AG04449 (cell line): ENCODE measurements at regions not wholly inside any gene's neighbourhood (a gene's known extent, or its start where the extent isn't known, plus 50 kb on each side); places are given as distances from the start of the nearest gene placed in this dataset.

ENCODE experiments used
- CTCF ChIA-PET: fragments of 350-600 bp; formaldehyde crosslinking; extraction: SDS; loops from one replicate; lab custom pipeline; 2021; ENCODE audit warnings: antibody characterized with exemption; lab: Yijun Ruan, JAX
- POLR2A ChIA-PET: fragments of 400-600, 350-600 bp; formaldehyde crosslinking; extraction: SDS; loops from one replicate; lab custom pipeline; 2020; ENCODE audit warnings: antibody characterized with exemption, inconsistent platforms; lab: Yijun Ruan, JAX
- DNase-seq: peaks from one replicate; pipeline ENCODE4 v3.0.0-alpha.2; 2010; ENCODE audit warnings: low read depth, low spot score
- H3K4me3 ChIP-seq: 2 replicates; pipeline ENCODE4 v1.5.1; 2011; ENCODE audit warnings: low read depth, mild to moderate bottlenecking, control low read depth, low read length
- TF ChIP-seq, protein P1 (sequence below): IDR thresholded peaks from one replicate; pipeline ENCODE4 v1.5.1; 2011; ENCODE audit warnings: mild to moderate bottlenecking, moderate library complexity, low read length, control low read depth, inconsistent platforms; ENCODE audit not compliant: insufficient read depth; ENCODE audit errors: missing control alignments

DNA sequence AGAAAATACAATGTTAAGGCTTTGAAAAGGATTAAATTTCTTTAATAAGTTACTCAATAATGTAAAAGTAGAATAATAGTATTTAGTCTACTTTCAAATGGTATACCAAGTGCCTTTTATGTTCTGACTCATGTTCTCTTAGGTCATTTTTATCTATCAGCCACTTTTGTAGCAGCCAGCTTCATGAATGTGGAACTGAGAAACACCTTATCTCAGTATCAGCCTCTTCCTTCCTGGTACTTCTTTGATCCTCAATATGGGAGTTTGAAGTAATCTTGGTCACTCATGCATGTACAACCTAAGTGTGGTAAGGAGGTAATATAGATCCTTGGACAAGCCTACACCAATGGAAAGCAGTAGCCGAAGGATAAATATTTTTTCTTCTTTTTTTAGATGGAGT is 180.4 kb upstream of the NRXN1 start:
- ChIA-PET CTCF (no interaction called here), POLR2A (no interaction called here)

DNA sequence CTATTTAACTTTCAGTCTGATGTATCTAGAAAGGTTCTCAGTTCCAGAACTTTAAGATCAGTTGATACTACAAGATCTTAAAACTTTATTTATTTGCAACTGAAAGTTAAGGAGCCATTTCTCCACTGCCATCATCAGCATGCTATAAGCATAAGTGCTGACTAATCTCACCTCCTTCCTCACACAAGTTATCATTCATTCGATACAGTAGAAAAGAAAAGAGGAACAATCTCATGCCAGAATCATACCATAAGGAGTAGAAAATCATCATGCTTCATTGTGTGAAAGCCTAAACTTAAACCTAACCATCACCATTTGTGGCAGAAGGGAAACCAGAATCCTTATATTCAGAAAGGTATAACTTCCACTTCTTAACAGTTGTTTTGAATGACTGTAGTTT is 176.6 kb upstream of the NRXN1 start:
- POLR2A ChIA-PET: no interaction called here
- no peak for DNase-seq
- no peak overlapping the region for H3K4me3 ChIP-seq
- TF ChIP-seq, protein P1, sequence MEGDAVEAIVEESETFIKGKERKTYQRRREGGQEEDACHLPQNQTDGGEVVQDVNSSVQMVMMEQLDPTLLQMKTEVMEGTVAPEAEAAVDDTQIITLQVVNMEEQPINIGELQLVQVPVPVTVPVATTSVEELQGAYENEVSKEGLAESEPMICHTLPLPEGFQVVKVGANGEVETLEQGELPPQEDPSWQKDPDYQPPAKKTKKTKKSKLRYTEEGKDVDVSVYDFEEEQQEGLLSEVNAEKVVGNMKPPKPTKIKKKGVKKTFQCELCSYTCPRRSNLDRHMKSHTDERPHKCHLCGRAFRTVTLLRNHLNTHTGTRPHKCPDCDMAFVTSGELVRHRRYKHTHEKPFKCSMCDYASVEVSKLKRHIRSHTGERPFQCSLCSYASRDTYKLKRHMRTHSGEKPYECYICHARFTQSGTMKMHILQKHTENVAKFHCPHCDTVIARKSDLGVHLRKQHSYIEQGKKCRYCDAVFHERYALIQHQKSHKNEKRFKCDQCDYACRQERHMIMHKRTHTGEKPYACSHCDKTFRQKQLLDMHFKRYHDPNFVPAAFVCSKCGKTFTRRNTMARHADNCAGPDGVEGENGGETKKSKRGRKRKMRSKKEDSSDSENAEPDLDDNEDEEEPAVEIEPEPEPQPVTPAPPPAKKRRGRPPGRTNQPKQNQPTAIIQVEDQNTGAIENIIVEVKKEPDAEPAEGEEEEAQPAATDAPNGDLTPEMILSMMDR: no peak
- CTCF ChIA-PET: no interaction called here

More for the DNA sequence above, 180.4 kb upstream of the NRXN1 start:
- TF ChIP-seq, protein P1: no peak
- no peak for DNase-seq
- no peak overlapping the region for H3K4me3 ChIP-seq

DNA sequence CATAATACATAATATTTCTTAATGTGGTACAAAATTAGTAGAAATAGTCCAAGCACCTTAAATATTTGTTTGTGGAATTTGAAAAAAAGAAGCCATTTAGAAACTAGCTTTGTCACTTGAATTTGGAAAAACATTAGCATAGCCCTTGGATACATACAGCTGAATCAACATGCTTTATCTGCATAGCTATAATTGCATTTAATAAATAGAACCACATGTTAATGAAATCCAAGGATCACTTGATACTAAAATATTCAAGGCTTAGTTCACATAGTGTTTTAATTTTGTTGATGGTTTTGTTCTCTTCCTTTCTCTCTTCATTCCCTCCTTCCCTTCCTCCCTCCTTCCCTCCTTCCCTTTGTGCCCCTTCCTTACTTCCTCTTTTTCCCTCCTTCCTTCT is 169.4 kb upstream of the NRXN1 start:
- CTCF ChIA-PET: no interaction called here
- no peak overlapping the region for H3K4me3 ChIP-seq
- TF ChIP-seq, protein P1: no peak
- no peak for DNase-seq
- POLR2A ChIA-PET: no interaction called here

DNA sequence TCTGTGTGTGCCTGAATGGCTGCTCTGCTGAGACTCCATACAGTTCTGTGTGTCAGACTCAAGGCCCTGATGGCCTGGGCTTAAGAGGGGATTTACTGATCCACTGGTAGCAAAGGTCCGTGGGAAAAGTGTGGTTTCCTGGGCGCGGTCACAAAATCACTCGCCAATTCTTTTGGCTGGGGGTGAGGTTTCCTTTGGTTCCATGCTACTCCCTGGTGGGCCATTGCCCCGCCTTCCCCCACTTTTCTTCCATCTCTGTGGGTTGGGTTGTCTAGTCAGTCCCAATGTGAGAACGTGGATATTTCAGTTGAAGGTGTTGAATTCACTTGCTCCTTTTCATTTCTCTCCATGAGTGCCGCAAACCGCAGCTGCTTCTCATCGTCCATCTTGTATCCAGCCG is 162.7 kb upstream of the NRXN1 start:
- POLR2A ChIA-PET: no interaction called here
- TF ChIP-seq, protein P1: no peak
- DNase-seq: no peak
- no peak overlapping the region for H3K4me3 ChIP-seq
- CTCF ChIA-PET: no interaction called here

DNA sequence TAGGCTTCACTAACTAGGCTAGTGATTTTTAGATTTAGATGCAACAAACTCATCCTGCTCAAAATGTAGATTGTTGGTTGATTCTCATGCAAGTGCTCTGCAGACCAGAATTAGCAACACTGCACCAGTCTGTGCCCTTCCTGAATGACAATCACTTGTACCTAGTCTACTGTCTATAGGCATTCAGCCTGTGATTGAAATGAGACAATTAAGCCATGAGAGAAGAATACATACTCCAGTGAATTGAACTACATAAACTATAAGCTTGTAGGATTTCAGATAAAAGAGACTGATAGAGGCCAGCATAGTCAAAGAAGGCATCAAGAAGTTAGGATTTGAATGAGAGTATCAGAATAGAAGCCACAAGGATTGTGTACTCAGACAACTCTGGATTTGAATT is 138.3 kb upstream of the NRXN1 start:
- TF ChIP-seq, protein P1: no peak
- ChIA-PET CTCF (no interaction called here), POLR2A (no interaction called here)
- DNase-seq: no peak
- no peak overlapping the region for H3K4me3 ChIP-seq

DNA sequence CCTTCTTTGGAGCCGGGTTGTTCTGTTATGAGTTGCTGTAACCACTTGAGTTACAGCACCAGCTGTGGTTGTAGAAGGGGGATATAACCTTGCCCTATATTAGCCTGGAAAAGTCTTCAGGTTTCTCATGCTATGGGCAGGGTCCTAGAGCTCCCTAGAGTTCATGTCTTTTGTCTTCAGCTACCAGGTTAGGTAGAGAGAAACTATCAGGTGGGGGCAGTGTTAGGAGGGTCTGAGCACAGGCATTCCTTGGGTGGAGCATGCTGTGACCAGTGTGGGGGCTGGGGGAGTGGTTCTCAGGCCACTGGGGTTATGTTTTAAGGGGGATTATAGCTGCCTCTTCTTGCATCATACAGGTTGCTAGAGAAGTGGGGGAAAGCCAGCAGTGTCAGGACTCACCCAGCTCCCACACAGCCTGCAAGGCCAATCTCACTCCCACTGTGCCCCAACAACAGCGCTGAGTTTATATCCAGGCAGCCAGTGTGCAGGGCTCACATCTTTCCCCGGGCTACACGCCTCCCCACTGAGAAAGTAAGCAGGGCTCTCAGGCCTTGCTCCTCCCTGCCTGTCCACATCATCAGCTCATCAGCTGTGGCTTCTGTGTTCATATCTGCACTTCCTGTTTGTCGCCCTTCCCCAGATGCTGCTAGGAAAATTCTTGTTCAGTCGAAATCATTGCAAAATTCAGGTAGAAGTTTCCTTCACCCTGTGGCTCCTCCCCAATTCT is 133.8 kb upstream of the NRXN1 start:
- TF ChIP-seq, protein P1: no peak
- ChIA-PET POLR2A (no interaction called here), CTCF (no interaction called here)
- H3K4me3 ChIP-seq: no peak overlapping the region
- DNase-seq: no peak
